Epidermal melanocyte (primary cell): ENCODE measurements at regions not wholly inside any gene's neighbourhood (a gene's known extent, or its start where the extent isn't known, plus 50 kb on each side); places are given as distances from the start of the nearest gene placed in this dataset.

ENCODE experiments used
- DNase-seq: peaks from one replicate; pipeline ENCODE4 v3.0.0; 2011; ENCODE audit warnings: low spot score; ENCODE audit not compliant: insufficient read length

- no peak for DNase-seq
Observed at GRCh38 chr17:77594416-77595209, 363.9 kb upstream of the TNRC6C start.

DNA sequence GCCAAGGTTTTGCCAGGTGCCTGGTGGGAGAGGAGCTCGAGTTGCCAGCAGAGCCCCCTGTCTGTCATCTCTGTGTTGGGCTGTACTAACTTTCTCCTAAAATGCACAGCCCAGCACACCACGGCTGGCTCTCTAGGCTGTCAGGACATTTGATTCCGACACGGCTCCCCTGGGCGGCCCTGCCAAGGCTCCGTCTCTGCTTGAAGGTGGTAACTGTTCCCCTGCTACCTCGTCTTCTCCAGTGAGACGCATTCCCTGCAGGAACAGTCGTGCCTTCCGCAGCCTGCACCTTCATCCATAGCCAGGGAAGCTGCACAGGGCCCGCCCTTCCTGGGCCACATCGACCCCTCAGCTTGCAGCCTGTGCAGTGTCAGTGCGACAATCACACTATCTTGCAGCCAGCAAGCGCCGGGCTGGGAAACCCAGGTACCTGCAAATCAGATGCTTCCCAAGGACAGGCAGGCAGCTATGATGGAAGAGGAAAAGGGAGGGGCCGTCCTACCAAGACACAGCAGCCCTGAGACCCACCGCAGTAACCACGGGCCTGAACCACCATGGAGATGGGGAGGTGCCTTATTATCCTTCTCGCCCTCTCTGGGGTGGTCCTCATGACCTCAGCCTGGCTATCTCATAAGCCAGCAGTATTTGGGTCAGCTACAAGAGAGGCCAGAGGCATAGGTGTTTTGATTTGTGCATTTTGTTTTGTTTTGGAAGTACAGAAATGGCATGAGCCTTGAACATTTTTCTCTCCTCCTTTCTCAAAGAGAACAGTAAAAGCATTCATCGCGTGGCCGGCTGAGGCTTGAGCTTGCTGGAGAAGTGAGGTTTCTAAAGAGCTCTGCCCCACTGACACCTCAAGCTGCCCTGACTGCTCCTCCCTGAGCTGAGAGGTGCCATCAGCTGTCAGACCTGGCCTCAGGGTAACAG lies 361.7 kb upstream of the TNRC6C start:
- no peak for DNase-seq

DNA sequence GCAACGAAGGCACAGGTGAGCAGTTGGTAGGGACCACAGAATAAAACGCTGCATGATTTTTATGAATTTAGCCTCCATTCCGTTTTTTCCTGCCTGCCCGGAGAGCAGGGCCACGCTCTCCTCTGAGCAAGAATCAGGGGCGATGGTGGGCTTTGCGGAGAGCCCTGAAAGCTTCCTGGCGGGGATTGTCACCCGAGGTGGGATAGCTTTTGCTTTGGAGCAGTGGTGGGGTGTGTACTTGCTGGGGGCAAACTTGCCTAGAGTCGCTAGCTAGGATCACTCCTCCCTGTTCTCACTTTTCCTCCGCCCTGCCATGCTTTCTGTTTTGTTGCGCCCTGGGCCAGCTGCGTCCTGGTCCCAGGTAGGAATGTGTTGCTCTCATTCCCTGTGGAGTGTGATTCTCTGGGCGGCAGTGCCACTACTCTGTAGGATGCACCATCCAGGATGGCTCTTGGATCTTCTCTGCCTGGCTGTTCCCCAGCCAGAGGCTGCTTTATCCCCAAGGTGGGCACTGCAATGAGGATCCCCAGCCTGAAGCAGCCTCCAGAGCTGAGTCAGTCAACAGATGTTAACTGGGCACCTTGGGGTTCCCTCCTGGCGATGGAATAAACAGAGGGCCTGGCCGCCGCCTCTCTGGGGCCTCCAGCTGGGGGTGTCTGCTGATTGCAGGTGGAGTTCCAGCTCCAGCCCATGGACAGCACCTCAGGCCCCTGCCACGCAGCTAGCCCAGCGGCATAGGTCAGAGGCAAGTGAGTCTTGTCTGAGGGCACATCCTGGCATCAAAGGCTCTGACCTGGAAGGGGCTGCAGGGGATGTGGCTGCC lies 360.9 kb upstream of the TNRC6C start:
- DNase-seq = no peak

DNA sequence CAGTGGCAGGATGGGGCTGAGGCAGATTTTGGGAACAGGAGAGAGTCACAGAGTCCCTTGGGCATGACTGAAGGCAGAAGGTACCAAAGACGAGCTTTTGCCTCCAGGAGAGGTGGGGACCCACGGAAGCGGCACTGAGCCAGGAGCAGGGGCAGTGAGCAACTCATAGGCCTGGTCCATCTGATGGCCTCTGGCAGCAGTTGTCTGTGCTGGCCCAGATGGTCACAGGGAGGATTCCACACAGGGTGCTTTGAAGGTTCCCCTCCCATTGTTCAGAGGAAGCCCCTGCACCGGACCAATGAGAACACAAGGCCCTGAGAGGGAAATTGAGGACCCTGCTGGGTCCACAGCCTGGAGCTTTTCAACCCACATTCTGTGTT lies 360.3 kb upstream of the TNRC6C start:
- DNase-seq = no peak

DNA sequence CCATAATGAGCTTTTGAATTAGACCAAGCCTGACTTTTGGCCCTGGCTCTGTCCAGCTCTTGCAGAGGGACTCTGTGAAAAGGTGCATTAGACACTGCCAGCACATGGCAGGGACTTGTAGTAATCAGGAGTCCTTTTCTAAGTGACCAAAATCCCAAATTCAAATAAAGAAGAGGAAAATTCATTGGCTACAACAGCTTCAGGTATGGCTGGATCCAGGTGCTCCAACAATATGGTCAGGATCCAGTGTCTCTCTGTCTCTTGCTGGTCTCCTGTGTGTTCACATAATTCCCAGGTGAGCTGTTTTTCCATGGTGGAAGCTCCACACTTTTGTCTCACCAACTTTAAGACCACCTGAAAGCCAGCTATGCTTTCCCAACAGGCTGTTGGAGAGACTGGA lies 358.8 kb upstream of the TNRC6C start:
- no peak for DNase-seq

- DNase-seq = no peak
Observed at GRCh38 chr17:77600346-77600745, 358.2 kb upstream of the TNRC6C start.

- DNase-seq = no peak
Observed at GRCh38 chr17:77601054-77601979, 357.2 kb upstream of the TNRC6C start.

DNA sequence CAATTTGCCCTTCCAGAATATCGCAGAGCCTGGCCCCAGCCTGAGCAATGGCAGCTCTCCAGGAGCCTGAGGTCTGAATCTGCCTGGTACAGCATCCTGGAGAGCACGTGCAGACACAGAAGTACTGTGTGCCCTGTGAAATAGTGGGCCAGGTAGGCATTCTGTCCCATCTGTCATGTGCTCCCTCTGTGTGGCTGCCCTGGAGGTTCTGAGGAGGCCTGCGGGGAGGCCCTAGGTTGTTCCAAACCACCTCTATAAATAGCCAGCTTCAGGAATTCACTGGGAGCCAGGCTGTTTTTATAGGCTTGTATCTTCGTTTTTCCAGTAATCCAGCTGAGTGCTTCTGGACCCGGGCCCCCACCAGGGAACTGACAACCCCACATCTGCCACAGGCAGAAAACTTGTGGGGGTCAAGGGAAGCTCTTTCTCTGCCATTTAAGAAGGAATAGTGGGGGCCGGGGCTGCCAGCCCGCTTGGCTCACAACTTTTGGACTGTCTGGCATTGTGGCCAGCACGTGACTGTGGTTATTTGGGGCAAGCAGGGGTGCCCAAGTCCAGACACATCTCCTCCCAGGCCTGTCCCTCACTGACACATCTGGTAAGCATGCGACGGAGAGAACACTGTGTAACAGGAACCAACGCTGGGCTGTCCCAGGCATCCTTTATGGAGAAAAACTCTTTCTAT lies 356.3 kb upstream of the TNRC6C start:
- DNase-seq = peak; percentile 82

- DNase-seq = no peak
Observed at GRCh38 chr17:77602883-77603640, 355.4 kb upstream of the TNRC6C start.

DNA sequence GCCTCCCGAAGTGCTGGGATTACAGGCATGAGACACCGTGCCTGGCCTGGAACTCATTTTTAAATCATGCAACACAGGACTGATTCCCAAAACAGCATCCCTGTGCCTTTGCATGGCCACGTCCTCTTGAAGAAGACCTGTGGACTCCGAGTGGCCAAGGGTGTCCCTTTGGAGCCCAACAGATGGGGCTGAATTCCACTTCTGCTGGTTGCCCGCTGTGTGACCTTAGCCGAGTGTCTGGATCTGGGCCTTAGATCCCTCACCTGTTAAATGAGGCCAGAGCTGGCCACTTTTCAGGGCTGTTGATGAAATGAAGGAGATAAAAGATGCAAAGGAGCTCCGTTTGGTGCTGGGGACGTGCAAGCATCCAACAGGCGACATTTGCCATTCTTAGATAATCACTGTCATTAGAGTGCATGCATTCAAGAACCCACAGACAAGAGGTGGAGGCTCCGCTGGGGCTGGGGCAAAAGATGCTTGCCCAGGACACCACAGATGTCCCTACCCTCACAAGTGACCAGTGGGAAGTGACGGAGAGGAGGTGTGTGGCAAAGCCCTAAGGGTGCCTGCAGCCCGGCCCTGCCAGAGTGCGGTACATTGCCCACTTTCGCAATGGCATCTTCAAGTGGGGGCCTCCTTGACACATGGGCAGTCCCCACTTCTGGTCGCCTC lies 354.1 kb upstream of the TNRC6C start:
- DNase-seq = no peak

DNA sequence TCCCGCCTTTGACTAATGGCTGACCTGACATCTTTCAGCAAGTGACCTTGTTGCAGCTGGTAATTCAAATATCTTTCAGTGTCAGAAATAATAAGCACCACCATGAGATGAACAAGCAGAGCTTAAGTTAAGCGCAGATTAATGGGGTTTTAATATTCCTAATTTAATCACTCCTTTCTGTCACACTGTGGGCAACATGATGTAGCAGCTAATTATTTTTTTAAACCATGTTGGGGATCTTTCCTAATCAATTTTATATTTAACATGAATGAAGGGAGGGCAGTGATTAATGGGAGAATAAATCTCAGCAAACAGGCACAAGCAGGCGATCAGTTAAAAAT lies 353.6 kb upstream of the TNRC6C start:
- DNase-seq = no peak

GRCh38 chr17:77606146-77606864 lies 352.2 kb upstream of the TNRC6C start:
- no peak for DNase-seq

DNA sequence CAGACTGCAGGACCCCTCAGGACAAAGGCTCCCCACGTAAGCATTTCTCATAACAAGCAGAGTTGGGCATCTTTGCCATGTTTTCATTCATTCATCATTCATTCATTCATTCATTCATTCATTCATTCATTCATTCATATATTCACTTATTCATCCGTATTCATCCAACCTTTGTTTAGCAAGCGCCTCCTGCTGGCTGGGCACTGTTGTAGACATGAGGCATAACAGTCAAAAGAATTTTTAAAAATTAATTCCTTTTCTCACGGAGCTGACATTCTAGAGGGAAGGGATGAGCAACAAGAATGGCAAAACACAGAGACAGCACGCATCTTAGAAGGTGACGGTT lies 351.7 kb upstream of the TNRC6C start:
- DNase-seq = no peak

DNA sequence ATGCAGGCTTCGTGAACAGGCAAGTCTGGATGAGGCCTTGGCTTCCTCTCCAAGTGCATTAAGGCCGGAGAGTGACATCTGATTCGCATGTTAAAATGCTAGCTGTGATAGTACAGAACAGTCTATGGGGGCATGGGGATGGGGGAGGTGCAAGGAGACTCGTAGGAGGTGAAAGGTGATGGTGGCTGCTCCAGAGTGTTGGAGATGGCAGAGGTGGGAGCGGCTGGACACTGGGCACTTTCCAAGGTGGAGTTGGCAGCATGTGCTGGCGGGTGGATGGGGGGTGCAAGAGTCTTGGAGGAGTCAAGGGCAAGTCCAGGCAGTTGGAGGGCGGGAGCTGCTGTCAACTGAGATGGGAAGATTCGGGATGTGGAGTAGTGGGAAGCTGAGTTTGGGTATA lies 350.9 kb upstream of the TNRC6C start:
- no peak for DNase-seq

DNA sequence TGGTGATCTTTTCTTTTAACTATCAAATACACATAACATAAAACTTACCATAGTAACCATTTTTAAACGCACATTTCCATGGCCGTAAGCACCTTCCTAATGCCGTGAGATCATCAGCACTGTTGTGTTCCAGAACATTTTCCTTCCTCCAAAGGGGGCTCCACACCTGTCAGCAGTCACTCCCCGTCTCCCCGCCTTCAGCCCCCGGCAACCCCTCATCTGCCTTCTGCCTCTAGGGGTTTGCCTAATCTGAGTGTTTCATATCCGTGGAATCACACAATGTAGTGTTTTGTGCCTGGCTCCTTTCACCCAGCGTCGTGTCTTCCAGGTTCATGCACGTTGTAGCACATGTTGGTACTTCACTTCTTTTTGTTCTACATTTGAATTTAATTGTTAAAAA lies 350.1 kb upstream of the TNRC6C start:
- DNase-seq = no peak

DNA sequence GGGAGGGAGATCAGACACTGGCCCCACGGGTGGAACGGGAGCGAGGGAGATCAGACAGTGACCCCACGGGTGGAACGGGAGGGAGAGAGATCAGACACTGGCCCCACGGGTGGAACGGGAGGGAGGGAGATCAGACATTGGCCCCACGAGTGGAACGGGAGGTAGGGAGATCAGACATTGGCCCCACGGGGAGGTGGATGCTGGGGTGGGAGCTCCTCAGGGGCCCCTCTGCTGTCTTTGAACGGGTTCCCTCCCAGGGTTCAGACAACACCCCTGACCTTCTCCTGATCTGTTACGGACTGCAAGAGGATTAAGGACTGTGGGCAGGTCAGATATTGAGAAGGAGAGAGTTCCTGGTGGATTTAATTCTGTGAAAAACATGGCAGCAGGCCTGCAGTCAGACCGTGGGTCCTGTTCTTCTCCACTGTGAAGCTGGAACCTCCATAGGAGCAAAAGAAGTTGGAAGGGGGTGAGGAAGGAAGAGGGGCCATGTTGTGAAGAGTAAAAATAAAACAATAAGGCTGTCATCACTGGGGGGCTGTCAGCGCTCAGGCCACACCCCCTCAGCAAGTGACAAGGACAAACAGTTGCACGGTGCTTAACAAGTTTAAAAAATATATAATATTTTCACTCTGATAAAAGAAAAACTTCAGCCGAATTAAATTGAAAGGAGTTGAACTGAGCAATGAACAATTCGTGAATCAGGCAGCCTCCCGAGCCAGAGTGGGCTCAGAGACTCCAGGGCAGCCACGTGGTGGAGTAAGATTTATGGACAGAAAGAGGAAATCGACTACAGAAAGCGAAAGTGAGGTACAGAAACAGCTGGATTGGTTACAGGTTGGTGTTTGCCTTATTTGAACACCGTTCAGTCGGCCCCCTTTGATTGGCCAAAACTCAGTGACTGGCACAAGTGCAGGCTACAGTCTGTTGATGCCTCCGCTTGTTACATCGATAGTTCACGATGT lies 348.7 kb upstream of the TNRC6C start:
- no peak for DNase-seq

DNA sequence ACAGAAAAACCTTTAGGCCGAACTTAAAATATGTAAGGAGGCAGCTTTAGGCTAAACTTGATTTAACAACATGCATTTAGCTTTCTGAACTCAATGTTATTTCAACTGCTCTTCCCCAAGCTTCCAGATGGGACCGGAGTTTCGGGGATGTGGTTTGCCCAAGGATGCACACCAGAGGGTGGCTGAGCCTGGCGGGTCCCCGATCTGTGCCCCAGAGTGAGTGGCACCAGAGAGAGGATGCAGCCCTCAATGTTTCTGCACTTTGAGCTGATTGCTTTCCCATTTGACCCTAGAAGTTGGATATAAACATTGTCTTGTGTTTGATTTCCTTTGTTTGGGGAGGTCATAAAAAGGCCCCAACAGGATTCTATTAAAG lies 348.0 kb upstream of the TNRC6C start:
- no peak for DNase-seq
